ENCODE measurements at regions not wholly inside any gene's neighbourhood (a gene's known extent, or its start where the extent isn't known, plus 50 kb on each side); places are given as distances from the start of the nearest gene placed in this dataset.
"Not testable (repeated sequence)": the region's sequence is repeated elsewhere in the genome, so short reads cannot be mapped to it uniquely, and the experiment has no call there.

DNA sequence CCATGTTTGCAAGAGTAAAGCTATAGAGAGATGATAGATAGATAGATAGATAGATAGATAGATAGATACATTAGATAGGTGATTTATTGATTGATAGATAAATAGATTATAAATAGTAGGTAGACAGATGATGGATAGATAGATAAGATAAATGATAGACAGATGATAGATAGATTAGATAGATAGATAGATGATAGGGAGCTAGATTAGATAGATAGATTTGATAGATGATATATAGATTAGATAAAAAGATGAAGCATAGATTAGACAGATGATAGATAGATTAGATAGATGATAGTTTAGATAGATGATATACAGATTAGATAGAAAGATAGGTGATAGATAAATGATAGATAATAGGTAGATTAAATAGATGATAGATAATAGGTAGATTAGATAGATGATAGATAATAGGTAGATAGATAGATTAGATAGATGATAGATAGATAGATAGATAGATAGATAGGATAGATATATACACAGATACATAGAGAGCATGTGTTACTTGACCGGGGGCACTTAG is 243.3 kb upstream of the FOXK1 start:
- no peak for DNase-seq

DNA sequence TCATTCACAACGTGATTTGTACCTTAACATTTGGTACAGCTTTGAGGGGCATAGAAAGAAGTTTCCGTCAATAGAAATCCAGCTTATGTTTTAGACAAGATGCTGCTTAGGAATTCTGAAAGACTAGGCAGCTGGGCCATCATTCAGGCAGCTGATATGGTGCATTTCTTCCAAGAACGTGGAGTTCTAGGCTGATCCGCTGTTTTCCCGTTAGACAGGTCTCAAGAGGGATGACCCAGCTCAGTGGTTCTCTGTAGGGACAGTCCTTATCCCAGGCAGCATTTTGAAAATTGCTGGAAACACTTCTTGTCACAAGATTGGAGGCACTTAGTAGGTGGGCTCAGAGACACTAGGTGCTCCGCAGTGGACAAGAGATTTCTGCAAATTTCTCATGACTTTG is 242.7 kb upstream of the FOXK1 start:
- no peak for DNase-seq

DNA sequence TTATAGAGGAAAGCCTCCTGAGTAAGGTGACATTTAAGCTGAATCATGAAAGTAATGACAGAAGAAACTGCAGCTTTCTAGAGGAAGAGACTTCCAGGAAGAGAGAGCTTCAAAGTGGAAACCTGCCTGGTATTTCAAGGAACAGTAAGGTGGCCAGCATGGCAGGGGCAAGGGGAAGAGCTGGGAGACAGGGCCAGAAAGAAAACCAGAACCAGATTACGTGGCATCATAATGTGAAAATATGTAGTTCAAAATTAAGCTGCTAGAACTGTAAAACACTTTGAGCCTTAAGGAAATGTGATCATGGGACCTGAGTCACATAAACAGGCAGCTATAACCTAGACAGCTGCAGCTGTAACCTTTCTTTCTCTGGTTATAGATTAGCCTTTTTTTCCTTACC is 238.0 kb upstream of the FOXK1 start:
- DNase-seq, result no peak

DNA sequence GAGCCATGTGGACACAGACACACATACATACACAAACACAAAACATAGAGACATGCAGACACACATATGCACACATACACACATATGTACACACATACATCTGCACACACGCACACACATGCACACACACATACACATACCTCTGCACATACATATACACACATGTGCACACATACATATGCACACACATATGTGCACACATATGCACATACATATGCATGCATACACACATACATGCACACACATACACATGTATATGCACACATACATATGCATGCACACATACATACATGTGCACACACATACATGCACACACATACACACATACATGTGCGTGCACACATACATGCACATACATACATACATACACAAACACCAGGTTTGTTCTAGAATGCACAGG is 236.3 kb upstream of the FOXK1 start:
- no peak for DNase-seq

DNA sequence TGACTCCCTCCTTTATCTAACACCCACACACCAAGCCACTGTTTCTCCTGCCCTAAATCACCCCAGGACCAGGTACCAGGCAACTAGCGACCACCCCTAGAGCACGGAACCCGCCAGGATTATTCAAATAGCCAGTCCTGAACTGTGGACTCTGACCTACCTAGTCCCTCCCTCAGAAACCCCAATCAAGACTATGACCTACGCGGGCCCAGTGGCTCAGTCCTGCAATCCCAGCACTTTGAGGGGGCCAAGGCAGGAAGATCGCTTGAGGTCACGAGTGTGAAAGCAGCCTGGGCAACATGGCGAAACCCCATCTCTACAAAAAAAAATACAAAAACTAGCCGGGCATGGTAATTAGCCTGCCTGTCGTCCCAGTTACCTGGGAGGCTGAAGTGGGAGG is 232.8 kb upstream of the FOXK1 start:
- no peak for DNase-seq

DNA sequence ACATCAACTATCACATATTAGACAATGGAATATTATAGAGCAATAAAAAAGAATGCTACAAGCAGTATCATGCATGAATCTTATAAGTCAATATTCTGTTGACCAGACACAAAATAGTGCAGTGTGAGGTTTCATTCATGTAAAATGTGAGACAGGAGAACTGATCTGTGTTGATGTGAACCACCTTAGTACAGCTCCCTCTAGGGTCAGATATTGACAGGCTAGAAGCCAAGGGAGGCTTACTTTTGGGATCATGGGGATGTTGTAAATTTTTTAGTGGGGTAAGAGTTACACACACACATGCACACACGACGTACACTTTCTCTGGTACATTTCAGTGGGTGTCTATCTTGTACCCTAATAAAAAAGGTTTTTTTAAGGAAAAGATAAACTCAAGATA is 231.6 kb upstream of the FOXK1 start:
- DNase-seq, result no peak

DNA sequence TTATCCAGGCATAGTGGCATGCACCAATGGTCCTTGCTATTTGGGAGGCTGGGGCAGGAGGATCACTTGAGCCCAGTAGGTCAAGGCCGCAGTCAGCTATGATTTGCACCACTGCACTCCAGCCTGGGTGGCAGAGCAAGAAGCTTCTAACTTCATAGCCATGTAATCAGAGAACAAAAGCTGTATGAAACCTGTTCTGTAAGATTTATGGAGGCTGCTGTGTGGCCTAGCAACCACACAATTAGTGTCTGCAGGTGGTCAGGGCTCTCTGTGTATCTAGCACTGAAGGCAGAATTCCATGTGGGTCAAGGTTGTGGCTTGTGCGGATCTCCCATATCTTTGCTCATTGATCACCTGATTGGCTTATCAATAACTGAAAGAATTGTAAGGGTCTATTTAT is 221.5 kb upstream of the FOXK1 start:
- DNase-seq, result peak; percentile 27

DNA sequence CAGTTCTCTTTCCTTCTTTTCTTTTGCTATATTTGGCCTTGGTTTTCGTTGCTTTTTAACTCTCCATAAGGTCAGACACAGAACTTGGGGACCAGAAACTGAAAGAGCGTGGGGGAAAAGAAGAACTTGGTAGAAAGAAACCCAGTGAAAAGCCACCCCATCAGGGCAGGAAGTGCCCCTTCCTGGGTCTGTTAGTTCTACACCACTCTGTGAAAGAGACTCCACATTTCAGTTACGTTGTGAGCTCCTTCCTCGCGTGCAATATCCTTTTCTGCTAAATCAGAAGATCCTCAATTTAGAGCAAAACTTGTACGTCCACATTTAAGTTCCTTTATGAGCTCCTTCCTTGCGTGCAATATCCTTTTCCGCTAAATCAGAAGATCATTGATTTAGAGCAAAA is 220.6 kb upstream of the FOXK1 start:
- peak; percentile 99 for DNase-seq

DNA sequence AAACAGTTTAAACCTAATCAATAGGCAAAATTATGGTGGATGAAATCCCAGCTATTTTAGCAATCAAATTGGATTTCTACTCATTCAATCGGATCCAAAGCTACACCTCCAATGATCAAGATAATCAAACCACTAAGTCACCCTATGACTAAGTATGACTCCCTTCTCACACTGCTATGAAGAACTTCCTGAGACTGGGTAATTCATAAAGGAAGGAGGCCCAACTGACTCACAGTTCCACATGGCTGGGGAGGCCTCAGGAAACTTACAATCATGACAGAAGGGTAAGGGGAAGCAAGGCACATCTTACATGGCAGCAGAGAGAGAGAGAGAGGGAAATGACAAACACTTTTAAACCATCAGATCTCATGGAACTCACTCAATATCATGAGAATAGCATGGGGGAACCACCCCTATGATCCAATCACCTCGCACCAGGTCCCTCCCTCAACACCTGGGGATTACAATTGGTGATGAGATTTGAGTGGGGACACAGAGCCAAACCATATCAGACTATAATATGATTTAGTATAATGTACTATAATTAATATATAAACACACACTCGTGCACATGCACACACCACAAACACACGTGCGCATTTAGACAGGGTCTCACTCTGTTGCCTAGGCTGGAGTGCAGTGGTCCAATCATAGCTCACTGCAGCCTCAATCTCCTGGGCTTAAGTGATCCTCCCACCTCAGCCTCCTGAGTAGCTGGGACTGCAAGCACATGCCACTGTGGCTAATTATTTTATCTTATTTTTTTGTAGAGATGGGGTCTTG is 213.6 kb upstream of the FOXK1 start:
- DNase-seq, result peak; percentile 10

DNA sequence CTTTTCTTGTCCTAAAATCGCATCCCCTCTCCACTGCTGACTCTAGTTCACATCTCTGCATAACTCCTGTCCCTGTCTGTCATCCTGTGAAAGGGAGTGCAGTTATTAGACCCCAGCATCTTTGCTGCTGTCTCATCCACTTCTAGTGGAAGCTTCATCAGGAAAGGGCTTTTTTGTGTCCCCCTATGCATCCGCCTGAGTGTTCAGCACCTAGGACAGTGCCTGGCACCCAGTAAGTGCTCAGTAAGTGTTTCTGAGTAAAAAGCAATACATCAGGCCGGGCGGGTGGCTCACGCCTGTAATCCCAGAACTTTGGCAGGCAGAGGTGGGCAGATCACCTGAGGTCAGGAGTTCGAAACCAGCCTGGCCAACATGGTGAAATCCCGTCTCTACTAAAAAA is 211.8 kb upstream of the FOXK1 start:
- no peak for DNase-seq

DNA sequence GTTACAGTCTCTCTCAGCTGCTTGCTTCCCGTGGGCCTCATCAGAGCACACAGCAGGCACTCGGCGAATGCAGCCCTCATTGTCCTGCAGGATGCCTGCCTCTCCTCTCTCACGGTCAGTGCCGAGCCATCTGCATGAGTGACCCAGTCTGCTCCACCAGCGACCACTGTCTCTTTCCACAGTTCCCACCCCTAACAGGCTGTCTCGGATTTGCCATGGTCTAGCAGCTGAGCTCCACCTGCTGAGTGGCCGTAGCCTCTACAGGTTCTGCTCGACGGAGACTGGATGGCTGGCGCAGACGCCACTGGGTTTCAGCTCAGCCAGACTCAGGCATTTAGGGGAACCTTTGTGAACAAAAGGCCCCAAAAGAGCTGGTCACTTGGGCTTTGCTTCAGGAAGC is 209.4 kb upstream of the FOXK1 start:
- DNase-seq, result no peak

DNA sequence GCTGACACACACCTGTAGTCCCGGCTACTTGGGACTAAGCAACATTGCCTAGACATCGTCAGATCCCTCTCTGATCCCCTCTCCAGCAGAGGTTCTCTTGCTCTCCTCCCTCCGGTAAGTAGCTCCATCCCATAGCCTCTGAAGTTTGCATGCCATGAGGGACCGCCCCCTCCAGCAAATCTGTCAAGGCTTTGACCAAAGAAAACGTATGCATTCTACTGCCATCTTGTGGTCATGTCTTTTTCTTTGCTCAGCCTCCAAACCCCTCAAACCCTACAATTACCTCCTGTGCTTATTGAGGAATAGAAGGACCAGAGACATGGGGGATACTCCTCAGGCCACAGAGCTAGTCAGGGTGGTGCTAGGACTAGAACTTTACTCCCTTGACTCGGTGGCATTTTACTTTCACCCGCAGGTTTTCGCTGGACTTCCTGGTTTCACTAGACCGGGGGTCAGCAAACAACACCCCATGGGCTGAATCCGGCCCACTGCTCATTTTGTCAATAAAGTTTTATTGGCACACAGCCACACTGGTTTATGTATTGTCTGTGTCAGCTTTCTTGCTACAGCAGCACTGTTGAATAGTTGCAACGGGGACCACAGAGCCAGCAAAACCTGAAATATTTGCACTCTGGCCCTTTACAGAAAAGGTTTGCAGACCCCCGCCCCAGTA is 202.6 kb upstream of the FOXK1 start:
- DNase-seq, result peak; percentile 75

DNA sequence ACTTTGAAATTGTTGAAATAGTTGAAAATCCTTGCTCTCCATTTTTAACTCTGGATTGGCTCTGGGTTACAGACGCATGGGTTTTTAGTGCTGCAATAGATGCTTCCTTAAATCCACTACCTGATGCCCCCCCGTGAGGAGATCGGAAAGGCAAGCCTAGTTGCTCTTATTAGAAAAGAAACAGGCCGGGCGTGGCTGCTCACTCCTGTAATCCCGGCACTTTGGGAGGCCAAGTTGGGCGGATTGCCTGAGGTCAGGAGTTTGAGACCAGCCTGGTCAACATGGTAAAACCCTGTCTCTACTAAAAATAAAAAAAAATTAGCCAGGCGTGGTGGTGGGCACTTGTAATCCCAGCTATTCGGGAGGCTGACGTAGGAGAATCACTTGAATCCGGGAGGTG is 202.0 kb upstream of the FOXK1 start:
- DNase-seq, result not testable (repeated sequence)

DNA sequence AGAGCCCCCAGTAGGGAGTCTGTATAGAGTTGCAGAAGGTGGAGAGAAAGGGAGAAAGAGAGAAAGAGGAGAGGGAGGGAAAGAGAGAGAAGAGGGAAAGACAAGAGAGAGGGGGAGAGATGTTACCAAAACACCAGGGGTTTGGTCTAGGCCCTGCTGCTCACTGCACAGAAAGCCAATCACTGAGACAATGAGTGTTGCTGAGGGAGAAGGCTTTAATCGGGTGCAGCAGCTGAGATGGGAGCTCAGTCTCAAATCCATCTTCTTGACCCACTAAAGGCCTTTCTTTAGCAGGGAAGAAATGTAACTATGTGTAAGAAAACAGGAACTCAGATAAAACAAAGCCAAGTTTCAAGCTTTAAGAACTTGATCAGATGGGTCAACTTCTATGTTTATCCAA is 198.2 kb upstream of the FOXK1 start:
- DNase-seq, result no peak

DNA sequence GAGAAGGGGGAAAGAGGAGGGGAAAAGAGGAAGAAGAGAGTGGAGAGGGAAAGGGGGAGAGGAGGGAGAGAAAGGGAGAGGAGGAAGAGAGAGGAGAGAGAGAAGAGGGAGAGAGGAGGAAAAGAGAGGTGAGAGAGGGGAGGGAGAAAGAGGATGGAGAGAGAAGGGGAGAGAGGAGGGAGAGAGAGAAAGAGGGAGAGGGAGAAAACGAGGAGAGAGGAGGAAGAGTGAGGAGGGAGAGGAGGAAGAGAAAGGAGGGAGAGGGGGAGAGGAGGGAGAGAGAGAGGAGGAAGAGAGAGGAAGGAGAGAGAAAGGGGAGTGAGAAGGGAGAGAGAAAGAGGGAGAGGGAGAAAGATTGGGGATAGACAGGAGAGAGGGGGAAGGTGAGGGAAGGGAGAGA is 197.6 kb upstream of the FOXK1 start:
- no peak for DNase-seq

DNA sequence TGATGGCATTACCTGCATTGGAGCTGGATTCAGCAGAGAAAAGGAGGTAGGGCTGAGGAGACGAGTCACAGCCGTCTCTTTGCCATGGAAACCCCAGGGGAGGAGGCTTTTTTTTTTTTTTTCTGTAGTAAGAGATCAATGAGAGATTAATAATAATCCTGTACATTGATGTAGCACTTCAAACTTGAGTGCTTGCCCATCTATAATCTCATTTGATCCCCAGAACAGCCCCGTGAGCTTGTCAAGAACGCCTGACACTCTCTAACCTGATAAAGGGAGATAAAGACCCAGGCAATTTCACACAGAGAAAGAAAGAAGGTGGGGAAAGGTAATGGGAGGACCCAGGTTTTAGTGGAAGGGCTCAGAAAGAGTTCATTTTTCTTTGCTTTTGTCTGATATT is 195.2 kb upstream of the FOXK1 start:
- no peak for DNase-seq

DNA sequence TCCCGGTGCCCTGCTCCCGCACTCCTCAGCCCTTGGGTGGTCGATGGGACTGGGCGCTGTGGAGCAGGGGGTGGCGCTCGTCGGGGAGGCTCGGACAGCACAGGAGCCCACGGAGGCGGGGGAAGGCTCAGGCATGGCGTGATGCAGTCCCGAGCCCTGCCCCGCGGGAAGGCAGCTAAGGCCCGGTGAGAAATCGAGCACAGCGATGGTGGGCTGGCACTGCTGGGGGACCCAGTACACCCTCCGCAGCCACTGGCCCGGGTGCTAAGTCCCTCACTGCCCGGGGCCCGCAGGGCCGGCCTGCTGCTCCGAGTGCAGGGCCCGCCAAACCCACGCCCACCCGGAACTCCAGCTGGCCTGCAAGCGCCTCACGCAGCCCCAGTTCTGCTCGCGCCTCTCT is 185.2 kb upstream of the FOXK1 start:
- DNase-seq, result not testable (repeated sequence)

DNA sequence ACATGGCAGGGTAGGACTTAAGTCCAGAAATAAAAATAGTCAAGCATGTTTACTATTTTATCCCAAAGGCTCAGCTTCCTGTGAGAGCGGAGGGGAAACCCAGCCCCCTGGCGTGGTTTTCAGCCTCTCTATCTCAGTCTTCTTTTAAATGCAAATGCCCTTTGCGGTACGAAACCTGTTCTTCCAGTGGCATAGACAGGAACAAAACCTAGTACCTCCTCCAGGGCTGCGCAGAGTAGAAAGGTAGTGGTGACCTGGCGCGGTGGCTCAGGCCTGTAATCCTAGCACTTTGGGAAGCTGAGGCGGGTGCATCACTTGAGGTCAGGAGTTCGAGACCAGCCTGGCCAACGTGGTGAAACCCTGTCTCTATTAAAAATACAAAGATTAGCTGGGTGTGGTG is 181.3 kb upstream of the FOXK1 start:
- DNase-seq, result no peak

DNA sequence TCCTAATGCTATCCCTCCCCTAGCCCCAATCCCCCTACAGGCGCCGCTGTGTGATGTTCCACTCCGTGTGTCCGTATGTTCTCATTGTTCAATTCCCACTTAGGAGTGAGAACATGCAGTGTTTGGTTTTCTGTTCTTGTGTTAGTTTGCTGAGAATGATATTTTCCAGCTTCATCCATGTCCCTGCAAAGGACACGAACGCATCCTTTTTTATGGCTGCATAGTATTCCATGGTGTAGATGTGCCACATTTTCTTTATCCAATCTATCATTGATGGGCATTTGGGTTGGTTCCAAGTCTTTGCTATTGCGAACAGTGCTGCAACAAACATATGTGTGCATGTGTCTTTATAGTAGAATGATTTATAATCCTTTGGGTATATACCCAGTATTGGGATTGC is 174.2 kb upstream of the FOXK1 start:
- not testable (repeated sequence) for DNase-seq

DNA sequence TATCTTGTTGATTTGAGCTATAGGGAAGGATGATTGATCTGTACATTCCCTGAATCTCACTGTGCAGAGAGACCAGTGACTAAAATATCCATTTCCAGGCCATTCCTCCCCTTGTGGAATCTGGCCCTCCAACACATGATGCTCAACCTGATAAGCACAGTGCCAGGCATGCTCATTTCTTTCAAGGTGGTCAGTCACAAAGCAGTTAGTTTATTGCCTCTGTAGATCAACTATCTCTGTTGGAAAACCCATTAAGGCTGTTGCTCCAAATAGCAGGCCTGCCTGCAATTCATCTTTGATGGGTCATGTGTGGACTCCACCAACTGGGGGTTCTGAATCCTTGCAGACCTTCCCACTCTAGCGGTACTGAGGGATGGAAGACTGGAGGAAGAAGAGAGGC is 168.6 kb upstream of the FOXK1 start:
- no peak for DNase-seq

DNA sequence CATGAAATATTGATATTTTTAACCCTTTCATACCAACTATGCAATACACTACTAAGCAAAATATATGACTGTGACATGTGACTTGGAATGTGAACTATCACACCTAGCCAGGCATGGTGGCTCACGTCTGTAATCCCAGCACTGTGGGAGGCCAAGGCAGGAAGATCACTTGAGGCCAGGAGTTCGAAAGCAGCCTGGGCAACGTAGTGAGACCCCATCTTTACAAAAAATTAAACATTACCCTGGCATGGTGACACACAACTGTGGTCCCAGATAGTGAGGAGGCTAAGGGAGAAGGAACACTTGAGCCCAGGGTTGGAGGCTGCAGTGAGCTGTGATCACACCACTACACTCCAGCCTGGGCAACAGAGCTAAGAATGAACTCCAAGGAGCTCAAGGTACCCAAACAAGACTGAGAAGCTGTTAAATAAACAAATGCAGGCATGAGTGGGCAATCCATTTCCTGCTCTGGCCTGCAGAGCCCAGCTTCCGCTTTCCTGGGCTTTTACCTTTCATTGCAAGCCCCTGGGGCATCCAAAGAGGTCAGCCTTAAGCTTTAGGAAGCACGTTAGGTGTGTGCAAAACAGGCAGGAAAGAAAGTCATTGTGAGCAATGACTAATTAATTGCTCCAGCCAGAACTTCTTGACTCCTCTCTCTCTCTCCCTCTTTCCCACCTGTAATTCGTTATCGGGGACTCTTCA is 162.1 kb upstream of the FOXK1 start:
- DNase-seq, result no peak

DNA sequence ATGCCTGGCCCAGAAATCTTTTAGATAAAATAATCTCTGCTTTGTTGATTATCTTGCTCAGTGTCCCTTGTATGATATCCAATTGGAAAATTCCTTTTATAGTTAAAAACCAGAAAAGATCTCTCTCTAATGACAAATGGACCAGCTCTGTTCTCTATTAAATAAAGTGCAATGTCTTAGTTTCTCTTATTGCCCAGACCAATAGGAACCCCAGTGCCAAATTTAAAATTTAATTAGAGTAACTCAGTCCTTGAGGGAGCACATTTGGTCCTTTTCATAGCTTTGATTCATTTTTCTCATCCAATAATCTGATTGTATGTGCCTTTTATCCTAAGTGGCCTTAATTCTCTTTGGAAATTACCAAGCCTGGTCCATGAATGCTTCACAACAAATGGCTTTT is 158.9 kb upstream of the FOXK1 start:
- no peak for DNase-seq

DNA sequence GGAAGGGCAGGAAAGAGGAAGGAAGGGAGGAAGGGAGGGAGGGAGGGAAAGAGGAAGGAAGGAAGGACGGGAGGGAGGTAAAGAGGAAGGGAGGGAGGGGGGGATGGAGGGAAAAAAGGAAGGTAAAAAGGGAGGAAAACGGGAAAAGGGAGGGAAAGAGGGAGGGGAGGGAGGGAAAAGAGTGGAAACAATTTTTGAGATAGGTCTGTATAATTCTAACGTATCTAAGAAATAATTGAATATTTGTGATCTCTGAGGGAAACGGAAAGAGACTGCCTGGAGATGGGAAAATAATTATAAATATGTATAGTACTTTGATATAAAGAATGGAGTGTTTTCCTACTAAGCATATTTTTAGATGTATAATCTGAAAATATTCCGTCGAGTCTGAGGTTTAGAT is 158.2 kb upstream of the FOXK1 start:
- DNase-seq, result no peak

DNA sequence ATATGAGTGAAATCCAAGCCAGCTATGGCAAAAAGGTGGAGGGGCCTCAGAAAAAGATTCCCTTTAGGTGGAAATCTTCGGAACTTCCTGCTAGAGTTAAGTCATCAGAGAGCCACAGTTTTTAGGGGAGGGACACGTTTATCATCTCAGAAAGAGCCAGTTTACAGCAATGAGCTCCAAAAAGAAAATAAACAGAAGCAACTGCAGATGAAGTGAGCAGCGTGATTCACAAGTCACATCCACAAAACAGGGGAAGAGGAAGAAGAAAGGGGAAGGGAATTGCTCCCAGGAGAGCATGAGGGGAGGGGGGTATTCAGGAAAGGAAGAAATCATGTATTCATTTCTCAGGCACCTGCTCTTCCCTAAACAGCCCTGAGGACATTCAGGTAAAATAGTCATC is 156.2 kb upstream of the FOXK1 start:
- DNase-seq, result no peak

Measured in MV-4-11 (cell line).